ENCODE measurements at regions not wholly inside any gene's neighbourhood (a gene's known extent, or its start where the extent isn't known, plus 50 kb on each side); places are given as distances from the start of the nearest gene placed in this dataset.

- no peak overlapping the region for H3K27ac ChIP-seq (ENCODE audit: low read length)
- CTCF ChIA-PET, result no interaction called here
- TF ChIP-seq POLR2AphosphoS5 (IDR thresholded peaks at IDR 0.05; ENCODE audit: low read depth, low read length) (no peak), REST (IDR thresholded peaks at IDR 0.05; ENCODE audit: insufficient read depth in 1 of 2, low read depth in 2 of 2, low read length in 1 of 2) (no peak), TCF7L2 (IDR thresholded peaks at IDR 0.05; ENCODE audit: low read depth, low read length) (no peak), CTCF (IDR thresholded peaks at IDR 0.05) (no peak), SIN3A (IDR thresholded peaks at IDR 0.05; ENCODE audit: borderline replicate concordance, insufficient read depth, low read depth, low read length) (no peak)
- POLR2A ChIA-PET, result no interaction called here
- H3K4me1 ChIP-seq (ENCODE audit: control insufficient read depth, insufficient read depth, low read length), result no peaks in the 10 kb centered on the region
- DNase-seq (ENCODE audit: low read depth, low spot score) (no peak), ATAC-seq (no peak)
- BruUV-seq (replicated peaks), result no TSS peak
- no peak overlapping the region for H3K4me3 ChIP-seq (ENCODE audit: low read depth in 2 of 2, low read length in 2 of 2)
- H3K36me3 ChIP-seq (ENCODE audit: control insufficient read depth, insufficient read depth, low read length), result no peaks in the 10 kb centered on the region
- intact Hi-C loops (cut with micrococcal nuclease; ENCODE audit: unreplicated experiment) (no loop called here), in situ Hi-C loops (cut with HindIII; ENCODE audit: low pct_unique_long_range_greater_than_20kb, low sequenced_read_pairs) (no loop called here)
- no peaks in the 10 kb centered on the region; the same call in 1 of the 2 replicates for H3K27me3 ChIP-seq (ENCODE audit: control insufficient read depth, insufficient read depth, low read length)
- no peaks in the 10 kb centered on the region for H3K9me3 ChIP-seq (ENCODE audit: control insufficient read depth, insufficient read depth, low read depth, low read length)
Measured at GRCh38 chr6:15008269-15008668, 237.6 kb upstream of the JARID2 start.

DNA sequence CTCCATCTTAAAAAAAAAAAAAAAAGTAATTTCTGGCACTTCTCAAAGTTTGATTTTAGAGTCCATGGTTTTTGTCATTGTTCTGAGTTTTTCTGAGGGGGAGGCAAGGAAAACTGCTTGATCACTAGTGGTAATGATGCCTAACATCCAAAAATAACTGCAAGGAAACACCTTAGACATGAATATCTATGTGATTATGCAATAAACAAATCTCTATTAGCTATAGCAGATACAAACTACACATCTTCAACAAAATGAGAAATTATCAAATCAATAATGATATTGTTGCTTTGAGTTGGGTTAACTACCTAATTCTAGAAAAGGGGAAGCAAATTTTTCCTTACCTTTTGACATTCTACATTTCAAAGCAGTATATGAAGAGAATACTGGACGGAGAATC lies 230.9 kb upstream of the JARID2 start:
- H3K36me3 ChIP-seq (ENCODE audit: control insufficient read depth, insufficient read depth, low read length), result no peaks in the 10 kb centered on the region
- BruUV-seq (replicated peaks), result no TSS peak
- no peak overlapping the region for H3K27ac ChIP-seq (ENCODE audit: low read length)
- intact Hi-C loops (cut with micrococcal nuclease; ENCODE audit: unreplicated experiment) (no loop called here), in situ Hi-C loops (cut with HindIII; ENCODE audit: low pct_unique_long_range_greater_than_20kb, low sequenced_read_pairs) (no loop called here)
- no peaks in the 10 kb centered on the region; the same call in 1 of the 2 replicates for H3K27me3 ChIP-seq (ENCODE audit: control insufficient read depth, insufficient read depth, low read length)
- no peak for DNase-seq (ENCODE audit: low read depth, low spot score)
- no peaks in the 10 kb centered on the region for H3K9me3 ChIP-seq (ENCODE audit: control insufficient read depth, insufficient read depth, low read depth, low read length)
- ChIA-PET POLR2A (no interaction called here), CTCF (no interaction called here)
- H3K4me1 ChIP-seq (ENCODE audit: control insufficient read depth, insufficient read depth, low read length), result no peaks in the 10 kb centered on the region
- TF ChIP-seq TCF7L2 (IDR thresholded peaks at IDR 0.05; ENCODE audit: low read depth, low read length), result no peak
- no peak for TF ChIP-seq SIN3A (IDR thresholded peaks at IDR 0.05; ENCODE audit: borderline replicate concordance, insufficient read depth, low read depth, low read length)
- TF ChIP-seq REST (IDR thresholded peaks at IDR 0.05; ENCODE audit: insufficient read depth in 1 of 2, low read depth in 2 of 2, low read length in 1 of 2), result no peak
- no peak for TF ChIP-seq CTCF (IDR thresholded peaks at IDR 0.05)
- TF ChIP-seq POLR2AphosphoS5 (IDR thresholded peaks at IDR 0.05; ENCODE audit: low read depth, low read length), result no peak
- H3K4me3 ChIP-seq (ENCODE audit: low read depth in 2 of 2, low read length in 2 of 2), result no peak overlapping the region
- ATAC-seq, result no peak
